Islet precursor cell (in vitro differentiated cells): ENCODE measurements at regions not wholly inside any gene's neighbourhood (a gene's known extent, or its start where the extent isn't known, plus 50 kb on each side); places are given as distances from the start of the nearest gene placed in this dataset.
A peak's percentile ranks its signal among the peaks of the same experiment; 100 is the strongest.
"Not testable (repeated sequence)": the region's sequence is repeated elsewhere in the genome, so short reads cannot be mapped to it uniquely, and the experiment has no call there.

Source experiments
- DNase-seq: peaks from one replicate; pipeline ENCODE4 v3.0.0-alpha.2; 2018

DNA sequence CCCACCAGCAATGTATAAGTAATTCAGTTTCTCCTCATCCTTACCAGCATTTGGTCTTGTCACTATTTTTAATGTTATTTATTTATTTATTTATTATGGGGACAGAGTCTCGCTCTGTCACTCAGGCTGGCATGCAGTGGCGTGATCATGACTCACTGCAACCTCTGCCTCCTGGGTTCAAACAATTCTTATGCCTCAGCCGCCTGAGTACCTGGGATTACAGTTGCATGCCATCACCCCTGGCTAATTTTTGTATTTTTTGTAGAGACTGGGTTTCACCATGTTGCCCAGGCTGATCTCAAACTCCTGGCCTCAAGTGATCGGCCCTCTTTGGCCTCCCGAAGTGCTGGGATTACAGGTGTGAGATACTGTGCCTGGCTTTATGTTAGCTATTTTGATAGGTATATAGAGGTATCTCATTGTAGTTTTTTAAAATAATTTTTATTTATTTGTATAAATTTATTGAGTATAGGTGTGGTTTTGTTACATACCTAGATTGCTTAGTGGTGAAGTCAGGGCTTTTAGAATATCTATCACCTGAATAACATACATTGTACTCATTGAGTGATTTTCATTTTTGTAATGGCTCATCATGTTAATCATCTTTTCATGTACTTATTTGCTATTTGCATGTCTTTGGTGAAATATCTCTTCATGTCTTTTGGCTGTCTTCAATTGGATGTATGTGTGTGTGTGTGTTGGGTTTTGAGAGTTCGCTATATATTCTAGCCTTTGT, 53.3 kb downstream of the TANC2 start:
- DNase-seq: no peak

DNA sequence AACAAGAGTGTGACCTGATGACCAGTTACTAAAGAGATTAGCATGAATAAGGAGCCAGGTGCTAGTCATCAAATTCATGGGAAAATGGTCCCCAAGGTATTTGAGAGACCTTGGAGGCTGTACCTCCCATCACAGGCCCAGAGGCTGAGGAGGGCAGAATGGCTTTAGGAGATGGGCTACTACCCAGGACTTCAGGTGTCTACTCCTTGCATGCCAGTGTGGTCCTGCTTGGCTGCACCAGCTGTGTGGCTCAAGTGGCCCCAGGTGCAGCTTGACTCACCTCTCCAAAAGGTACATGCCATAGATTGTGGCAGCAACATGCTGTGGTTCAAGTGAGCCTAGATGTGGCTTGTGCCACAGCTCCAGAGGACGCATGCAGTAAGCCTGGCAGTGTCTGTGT, 56.5 kb downstream of the TANC2 start:
- no peak for DNase-seq

DNA sequence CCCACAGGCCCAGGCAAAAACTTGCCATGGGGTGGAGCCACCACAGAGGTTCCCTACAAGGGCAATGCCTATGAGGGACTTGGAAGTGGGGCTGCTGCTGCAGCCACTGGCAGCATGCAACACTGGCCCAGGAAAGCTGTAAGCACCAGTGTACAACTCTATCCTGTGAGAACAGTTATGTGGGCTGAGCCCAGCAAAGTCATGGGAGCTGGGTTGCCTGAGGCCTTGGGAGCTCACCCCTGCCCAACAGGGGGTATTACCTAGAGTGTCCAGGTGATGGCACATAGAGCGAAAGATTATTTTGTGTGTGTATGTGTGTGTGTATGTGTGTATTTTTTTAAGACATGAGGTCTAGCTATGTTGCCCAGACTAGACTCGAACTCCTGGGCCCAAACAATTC, 57.0 kb downstream of the TANC2 start:
- peak; percentile 63 for DNase-seq

- no peak for DNase-seq
Measured at GRCh38 chr17:63024201-63024600, 58.2 kb downstream of the TANC2 start.

DNA sequence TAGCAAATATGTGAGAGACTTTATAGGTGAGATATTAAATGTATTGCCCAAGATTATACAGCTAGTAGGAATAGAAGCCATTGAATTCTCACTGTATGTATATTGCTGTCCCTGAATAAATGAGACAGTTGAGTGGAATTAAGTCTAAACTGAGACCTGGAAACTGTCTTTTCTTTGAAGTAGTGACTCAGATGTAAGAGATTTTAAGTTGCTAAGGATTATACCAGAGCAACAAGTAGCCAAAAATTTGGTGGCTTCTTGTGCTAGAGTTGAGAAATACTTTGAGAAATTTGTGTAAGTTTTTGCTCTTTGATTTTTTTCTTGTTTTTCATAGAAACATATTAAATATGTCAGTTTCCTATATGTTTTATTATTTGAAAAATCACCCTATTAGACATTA, 58.7 kb downstream of the TANC2 start:
- DNase-seq: no peak

DNA sequence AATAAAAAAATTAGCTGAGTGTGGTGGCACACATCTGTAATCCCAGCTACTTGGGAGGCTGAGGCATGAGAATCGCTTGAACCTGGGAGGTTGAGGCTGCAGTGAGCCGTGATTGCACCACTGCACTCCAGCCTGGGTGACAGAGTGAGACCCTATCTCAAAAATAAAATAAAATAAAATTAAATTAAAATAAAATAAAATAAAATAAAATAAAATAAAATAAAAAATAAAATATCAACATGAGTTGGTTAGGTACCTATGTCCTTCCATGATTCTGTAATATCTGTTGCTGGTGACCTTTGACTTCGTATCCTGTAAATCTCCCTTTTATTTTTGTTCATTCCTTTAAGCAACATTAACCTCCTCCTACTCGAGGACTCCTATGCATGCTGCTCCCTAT, 59.6 kb downstream of the TANC2 start:
- DNase-seq: not testable (repeated sequence)

GRCh38 chr17:63029541-63029940, 63.5 kb downstream of the TANC2 start:
- no peak for DNase-seq

- no peak for DNase-seq
Measured at GRCh38 chr17:63032142-63032541, 66.1 kb downstream of the TANC2 start.

DNA sequence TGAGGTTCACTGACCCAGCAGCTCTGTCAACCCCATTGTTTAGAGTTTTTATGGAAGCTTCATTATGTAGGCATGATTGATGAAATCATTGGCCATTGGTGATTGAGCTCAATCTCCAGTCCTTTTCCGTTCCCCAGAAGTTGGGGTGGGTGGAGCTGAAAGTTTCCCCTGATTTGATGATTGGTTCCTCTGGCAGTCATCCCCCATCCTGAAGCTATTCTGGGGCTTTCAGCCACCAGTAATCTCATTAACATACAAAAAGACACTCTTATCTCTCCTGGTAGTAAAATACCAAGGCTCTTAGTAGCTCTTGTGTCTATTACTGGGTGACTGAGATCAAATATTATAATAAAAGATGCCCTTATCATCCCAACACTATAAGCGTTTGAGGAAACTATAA, 67.1 kb downstream of the TANC2 start:
- DNase-seq: no peak

GRCh38 chr17:63035271-63035670, 69.2 kb downstream of the TANC2 start:
- DNase-seq: no peak

DNA sequence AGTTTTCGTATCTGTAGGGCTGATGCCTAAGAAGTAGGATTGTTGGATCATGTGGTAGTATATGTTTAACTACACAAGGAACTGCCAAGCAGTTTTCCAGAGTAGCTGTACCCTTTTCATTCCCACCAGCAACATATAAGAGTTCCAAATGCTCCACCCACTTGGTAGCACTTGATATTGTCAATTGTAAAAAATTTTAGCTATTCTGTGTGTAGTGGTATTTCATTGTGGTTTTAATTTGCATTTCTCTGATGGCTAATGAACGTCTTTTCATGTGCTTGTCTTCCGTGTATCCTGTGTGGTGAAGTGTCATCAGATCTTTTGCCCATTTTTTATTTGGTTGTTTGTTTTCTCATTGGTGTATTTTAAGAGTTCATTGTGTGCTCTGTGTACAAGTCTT, 69.7 kb downstream of the TANC2 start:
- DNase-seq: no peak

DNA sequence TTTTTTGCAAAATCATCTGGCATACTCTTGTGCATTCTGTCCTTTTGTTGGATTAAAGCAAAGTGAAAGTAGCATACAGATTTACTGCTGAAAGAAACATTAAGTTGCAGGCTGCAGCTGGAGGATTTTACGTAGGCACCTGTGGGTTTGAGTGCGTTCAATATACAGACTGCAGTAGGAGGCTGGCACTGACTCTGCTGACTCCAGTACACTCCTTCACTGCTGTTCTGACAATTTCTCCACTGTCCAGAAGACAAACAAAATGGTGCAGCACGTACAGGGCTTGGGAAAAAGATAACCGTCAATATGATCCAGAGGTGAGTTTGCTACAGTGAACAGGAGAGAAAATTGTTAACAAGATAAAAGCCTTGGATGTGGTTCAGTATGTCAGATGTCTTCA, 73.3 kb downstream of the TANC2 start:
- no peak for DNase-seq

DNA sequence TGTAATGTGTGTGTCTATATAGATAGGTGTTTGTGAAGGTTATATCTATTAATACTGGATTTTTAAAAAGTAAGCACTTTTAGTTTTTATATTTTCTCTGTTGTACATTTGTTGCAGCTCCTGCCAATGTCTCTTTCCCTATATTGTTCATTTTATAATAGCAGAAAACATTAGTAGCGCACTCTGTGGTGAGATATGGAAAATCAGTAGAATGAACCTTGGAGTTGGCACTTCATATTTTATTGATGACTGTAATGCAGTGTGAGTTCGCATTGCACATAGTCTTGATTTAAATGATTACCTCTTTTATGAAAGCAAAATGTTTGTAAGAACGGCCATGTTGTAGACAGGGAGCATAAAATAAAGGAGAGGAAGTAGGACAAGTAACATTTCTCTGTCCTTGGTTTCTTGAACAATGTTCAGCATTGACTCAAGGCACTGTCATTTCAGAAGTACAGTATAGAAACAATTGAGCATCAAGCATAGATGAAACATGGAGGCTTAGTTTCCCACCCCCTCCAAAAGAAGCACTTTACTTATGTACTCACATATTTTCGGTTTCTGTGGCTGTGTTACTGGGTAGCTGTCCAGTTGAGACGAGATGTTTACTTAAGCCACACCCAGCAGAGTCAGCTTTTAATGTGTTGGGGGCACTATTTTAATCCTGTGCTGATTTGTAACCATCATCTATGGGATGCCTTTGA, 74.0 kb downstream of the TANC2 start:
- DNase-seq: no peak

GRCh38 chr17:63040816-63041215, 74.8 kb downstream of the TANC2 start:
- DNase-seq: no peak

DNA sequence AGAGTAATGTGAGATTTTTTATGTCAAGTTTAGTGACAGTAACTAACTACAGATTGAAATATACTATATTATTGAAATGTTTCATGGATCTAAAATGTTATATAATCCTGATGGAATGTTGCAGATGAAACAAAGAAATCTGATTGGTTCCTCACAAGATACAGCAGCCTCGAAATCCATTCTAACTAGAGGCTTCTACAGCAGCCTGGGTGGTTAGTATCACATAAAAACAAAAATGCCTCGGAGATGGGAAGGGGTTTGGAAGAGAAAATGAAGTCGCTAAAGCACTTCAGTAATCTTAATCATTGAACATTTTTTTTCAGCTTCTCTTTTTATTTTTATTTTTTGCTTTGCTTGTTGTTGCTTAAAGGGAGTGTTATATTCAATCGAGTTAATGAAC, 75.2 kb downstream of the TANC2 start:
- DNase-seq: no peak

- DNase-seq: no peak
Measured at GRCh38 chr17:63041722-63042121, 75.7 kb downstream of the TANC2 start.

- DNase-seq: no peak
Measured at GRCh38 chr17:63042256-63042812, 76.3 kb downstream of the TANC2 start.

DNA sequence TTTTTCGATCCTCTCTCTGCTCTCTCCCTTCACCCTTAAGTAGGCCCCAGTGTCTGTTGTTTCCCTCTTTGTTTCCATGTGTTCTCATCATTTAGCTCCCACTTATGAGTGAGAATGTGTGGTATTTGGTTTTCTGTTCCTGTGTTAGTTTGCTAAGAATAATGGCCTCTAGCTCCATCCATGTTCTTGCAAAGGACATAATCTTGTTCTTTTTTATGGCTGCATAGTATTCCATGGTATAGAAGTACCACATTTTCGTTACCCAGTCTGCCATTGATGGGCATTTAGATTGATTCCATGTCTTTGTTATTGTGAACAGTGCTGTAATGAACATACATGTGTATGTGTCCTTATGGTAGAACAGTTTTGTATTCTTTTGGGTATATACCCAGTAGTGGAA, 91.5 kb downstream of the TANC2 start:
- not testable (repeated sequence) for DNase-seq

DNA sequence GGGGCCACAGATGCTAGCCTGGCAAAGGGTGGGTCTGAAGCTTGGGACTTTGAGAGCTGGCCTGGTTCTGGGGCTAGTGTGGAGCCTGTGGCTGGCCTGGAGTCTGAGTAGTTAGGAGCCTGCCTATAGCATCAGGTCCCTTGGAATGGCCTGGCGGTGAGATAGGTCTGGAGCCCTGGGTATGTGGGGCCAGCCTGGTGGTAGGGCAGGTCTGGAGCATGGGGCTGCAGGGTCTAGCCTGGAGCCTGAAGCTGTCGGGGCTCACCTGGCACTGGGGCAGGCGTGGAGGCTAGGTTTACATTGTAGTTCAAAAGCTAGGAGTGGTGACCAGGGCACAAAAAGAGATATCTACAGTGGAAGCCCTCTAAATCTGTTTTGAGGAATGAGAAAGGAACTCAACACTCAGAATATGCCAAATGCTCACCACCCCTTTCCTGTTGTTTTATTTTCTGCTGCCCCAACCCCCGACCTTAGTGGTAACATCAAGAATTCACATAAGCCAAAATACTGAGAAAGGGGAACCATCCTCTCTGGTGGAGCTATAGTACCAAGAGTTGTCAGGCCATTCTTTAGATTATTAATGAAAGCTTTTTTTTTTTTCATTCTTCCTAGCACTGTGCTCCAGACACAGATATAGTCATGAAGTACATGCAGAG, 100.3 kb downstream of the TANC2 start:
- DNase-seq: peak; percentile 56

DNA sequence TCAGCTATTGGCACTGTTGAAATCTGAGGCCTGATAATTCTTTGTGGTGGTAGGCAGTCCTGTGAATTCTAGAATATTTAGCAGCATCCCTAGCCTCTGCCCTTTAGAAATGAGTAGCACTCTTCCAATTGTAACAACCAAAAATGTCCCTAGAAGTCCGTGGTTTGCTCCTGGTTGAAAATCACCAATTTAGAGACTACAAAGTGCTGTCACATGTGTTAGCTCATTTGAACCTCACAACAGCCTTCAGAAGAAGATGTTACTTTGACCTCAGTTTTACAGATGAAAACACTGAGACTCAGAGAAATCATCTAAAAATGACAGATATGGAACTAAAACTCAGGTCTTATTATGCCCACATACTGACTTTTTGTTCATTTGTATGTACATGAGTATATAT, 103.2 kb downstream of the TANC2 start:
- no peak for DNase-seq

GRCh38 chr17:63070031-63070430, 104.0 kb downstream of the TANC2 start:
- no peak for DNase-seq

DNA sequence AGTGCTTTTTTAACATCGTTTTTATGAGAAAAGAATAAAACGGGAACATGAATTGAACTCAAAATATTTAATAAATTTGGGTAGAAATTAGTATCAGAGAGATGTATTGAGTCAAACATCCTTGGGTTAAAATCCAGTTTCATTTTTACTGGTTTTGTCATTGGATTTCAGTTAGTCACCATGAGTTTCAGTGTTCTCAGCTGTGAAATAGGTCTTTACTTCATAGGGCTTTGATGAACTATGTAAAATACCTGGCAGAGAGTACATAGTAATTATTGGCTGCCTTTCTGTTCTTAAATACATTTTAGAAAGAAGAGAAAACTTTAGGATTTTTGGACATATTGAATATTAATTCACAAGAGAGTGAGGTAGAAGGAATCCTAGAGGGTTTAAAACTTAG, 105.8 kb downstream of the TANC2 start:
- DNase-seq: no peak

GRCh38 chr17:63075969-63076368, 109.9 kb downstream of the TANC2 start:
- DNase-seq: no peak

- no peak for DNase-seq
Measured at GRCh38 chr17:63078707-63079106, 112.7 kb downstream of the TANC2 start.
